HG02852 (cell line): ENCODE measurements at regions not wholly inside any gene's neighbourhood (a gene's known extent, or its start where the extent isn't known, plus 50 kb on each side); places are given as distances from the start of the nearest gene placed in this dataset.
"Not testable (repeated sequence)": the region's sequence is repeated elsewhere in the genome, so short reads cannot be mapped to it uniquely, and the experiment has no call there.

Experiments used
- ATAC-seq: cut with Tn5 transposase; IDR thresholded peaks from one replicate; pipeline ENCODE4 v1.9.1; 2021; ENCODE audit warnings: mild to moderate bottlenecking, moderate library complexity; ENCODE audit not compliant: unreplicated experiment

DNA sequence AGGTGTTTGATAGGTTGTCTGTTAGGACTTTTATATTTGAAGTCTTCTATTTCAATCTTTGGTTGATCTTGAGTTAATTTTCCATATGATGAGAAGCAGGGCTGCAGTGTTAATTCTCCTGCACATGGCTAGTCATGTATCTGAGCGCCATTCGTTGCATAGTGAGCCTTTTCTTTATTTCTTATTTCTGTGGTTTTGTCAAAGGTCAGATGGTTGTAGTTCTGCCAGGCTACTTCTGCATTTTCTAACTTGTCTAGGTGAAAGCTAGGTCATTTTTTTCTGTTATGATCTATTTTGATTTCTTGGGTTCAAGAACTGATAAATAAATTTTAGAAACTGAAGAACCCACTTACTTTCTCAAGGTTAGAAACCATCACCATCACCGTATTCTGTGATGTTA is 56.7 kb downstream of the CCDC74A start:
- peak; percentile 19 for ATAC-seq

- peak; percentile 58 for ATAC-seq
Measured at GRCh38 chr2:131584940-131585339, 57.3 kb downstream of the CCDC74A start.

GRCh38 chr2:131588152-131588873 is 60.6 kb downstream of the CCDC74A start:
- peak; percentile 77 for ATAC-seq

DNA sequence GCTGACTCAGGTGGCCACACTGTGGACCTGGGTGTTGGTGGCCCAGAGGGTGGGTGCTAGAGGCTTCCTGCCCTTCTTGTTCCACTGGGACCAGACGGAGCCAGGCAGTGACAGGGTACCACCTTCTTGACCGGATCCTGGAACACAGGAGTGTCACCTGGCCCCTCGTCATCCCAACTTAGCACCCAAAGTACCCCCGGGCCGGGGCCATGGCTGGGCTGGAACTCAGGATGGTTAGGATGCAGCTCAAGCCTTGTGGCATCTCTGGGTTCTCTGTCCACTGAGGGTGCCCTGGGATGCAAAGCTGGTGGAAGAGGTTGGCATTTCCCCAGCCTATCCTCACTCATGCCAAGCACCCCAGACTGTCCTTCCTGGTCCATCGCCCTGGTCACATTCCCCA is 61.4 kb downstream of the CCDC74A start:
- ATAC-seq, result not testable (repeated sequence)

- no peak for ATAC-seq
Measured at GRCh38 chr2:131590366-131590765, 62.7 kb downstream of the CCDC74A start.

- ATAC-seq, result no peak
Measured at GRCh38 chr2:131590896-131591295, 63.2 kb downstream of the CCDC74A start.

DNA sequence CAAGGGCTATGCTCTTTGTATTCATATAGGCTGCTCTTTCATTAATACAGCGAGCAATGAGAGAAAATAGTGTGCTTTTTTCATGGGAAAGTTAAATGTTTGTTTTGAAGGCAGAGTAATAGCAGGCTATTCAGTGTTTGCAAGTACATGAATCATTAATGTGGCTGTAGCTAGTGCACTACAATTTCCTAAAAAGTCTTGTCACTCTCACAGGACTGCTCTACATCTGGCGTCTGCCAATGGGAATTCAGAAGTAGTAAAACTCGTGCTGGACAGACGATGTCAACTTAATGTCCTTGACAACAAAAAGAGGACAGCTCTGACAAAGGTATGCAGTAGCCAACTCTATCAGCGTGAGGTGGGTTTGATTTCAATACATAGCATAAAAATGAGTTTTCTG is 68.9 kb downstream of the CCDC74A start:
- not testable (repeated sequence) for ATAC-seq

- not testable (repeated sequence) for ATAC-seq
Measured at GRCh38 chr2:131602444-131602843, 74.8 kb downstream of the CCDC74A start.

DNA sequence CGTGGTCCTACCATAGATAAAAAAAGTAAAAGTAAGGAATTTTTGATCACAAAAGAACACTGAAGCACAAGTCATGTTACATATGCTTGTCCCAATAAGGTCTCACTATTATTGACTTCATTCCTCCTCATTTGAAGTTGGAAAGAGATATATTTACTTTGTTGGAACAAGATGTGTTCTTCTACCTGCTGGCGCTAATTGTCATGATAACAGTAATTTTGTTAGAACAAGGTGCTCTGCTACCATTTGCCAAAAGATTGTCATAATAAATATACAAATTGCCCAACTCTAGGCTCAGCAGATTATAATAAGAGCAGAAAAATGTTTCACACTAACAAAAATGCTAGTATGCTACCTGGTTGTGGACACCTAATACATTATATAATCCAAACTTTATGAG is 77.0 kb downstream of the CCDC74A start:
- ATAC-seq, result not testable (repeated sequence)

DNA sequence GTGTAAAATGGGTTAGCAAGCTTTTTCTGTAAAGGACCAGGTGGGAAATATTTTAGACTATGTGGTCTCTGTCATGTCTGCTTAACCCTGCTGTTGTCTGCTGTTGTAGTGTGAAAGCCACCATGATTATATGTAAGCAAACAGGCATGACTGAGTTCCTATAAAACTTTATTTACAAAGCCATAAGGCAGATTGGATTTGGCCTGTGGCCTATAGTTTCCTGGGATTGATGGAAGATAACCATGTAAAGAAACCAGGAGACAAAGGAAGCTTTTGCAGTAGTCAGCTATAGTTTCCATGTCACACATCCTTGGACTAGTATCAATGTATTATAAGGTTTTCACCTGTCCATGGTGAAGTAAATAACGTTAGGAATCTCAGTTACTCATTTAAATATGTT is 78.7 kb downstream of the CCDC74A start:
- ATAC-seq, result not testable (repeated sequence)

GRCh38 chr2:131607056-131607455 is 79.4 kb downstream of the CCDC74A start:
- not testable (repeated sequence) for ATAC-seq

- not testable (repeated sequence) for ATAC-seq
Measured at GRCh38 chr2:131614539-131614938, 86.9 kb downstream of the CCDC74A start.

DNA sequence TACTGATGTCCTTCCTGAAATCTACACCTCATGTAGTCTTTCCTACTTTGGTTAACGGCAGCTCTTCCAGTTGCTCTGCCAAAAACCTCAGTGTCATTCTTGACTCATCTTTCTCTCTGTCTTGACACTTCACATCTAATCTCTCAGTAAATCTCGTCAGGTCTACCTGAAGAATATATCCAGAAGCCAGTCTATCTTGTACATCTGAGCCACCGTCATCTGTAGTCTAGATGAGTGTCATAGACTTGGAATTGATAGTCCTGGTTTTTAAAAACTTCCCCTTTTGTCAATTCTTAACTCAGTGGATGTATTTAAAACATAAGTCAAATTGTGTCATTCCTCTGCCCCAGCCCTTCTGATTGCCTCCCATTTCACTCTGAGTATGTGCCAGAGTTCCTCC is 90.6 kb downstream of the CCDC74A start:
- not testable (repeated sequence) for ATAC-seq

- not testable (repeated sequence) for ATAC-seq
Measured at GRCh38 chr2:131622874-131623273, 95.2 kb downstream of the CCDC74A start.

GRCh38 chr2:131626011-131626410 is 98.3 kb downstream of the CCDC74A start:
- not testable (repeated sequence) for ATAC-seq

DNA sequence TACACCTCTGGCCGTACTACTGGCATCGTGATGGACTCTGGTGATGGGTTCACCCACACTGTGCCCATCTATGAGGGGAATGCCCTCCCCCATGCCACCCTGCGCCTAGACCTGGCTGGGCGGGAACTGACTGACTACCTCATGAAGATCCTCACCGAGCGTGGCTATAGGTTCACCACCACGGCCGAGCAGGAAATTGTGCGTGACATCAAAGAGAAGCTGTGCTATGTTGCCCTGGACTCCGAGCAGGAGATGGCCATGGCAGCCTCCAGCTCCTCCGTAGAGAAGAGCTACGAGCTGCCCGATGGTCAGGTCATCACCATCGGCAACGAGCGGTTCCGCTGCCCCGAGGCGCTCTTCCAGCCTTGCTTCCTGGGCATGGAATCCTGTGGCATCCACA is 98.9 kb downstream of the CCDC74A start:
- not testable (repeated sequence) for ATAC-seq

DNA sequence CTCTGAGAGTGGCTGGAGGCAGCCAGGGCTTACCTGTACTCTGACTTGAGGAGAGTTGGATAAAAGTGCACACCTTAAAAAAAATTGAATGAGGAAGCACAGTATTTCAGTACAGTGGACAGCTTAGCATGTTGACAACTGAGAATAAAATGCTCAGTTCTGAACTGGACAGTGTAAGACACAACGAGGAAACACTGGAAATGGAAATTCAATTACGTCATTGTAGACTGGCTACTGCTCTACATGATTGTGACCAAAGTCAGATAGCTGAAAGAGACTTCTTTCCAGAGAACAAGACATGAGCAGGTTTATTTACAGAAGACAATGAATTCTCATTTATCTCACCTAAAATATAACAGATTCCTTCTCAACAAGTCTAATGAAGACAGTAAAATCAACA is 100.1 kb downstream of the CCDC74A start:
- ATAC-seq, result not testable (repeated sequence)

- ATAC-seq, result not testable (repeated sequence)
Measured at GRCh38 chr2:131631648-131632047, 104.0 kb downstream of the CCDC74A start.

GRCh38 chr2:131633405-131633804 is 105.7 kb downstream of the CCDC74A start:
- not testable (repeated sequence) for ATAC-seq

DNA sequence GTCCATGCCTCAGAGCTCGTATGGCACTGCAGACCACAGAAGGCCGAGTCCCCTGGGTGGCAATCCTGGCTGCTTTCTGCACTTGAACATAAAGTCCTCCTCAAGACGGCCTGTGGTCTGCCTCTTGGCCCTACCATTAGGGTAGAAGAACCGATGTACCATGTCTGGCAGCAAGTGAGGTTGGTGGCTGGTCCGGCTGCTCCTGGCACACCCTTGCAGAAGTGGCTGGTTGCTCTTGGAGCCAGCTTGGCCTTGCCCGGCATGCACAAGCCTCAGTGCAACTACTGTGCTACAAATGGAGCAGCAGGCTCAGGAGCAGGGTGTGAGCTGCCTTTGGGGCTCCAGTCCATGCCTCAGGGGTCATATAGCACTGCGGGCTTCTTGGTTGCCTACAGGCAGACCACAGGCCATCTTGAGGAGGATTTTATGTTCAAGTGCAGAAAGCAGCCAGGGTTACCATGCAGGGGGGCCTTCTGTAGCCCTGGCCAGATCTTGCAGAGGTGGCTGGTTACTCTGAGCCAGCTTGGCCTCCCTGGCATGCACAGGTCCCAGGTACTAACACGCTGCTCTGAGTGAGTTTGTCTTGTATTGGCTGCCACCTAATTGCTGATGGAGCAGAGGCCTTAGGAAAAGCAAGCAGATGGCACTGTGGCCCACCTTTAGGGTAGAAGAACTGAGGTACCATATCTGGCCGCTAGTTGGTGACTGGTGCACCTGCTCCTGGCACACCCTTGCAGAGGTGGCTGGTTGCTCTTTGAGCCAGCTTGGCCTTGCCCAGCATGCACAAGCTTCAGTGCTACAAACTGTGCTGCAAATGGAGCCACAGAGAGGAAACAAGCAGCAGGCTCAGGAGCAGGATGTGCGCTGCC is 106.4 kb downstream of the CCDC74A start:
- not testable (repeated sequence) for ATAC-seq

GRCh38 chr2:131635611-131636010 is 107.9 kb downstream of the CCDC74A start:
- ATAC-seq, result no peak
